GM18499 (cell line): ENCODE measurements at regions not wholly inside any gene's neighbourhood (a gene's known extent, or its start where the extent isn't known, plus 50 kb on each side); places are given as distances from the start of the nearest gene placed in this dataset.

Experiments
- ATAC-seq: cut with Tn5 transposase; IDR thresholded peaks from one replicate; pipeline ENCODE4 v1.9.1; 2021; ENCODE audit warnings: moderate number of reproducible peaks; ENCODE audit not compliant: insufficient read depth, unreplicated experiment

- no peak for ATAC-seq
Measured at GRCh38 chr1:59071876-59072582, 224.9 kb upstream of the FGGY start.

DNA sequence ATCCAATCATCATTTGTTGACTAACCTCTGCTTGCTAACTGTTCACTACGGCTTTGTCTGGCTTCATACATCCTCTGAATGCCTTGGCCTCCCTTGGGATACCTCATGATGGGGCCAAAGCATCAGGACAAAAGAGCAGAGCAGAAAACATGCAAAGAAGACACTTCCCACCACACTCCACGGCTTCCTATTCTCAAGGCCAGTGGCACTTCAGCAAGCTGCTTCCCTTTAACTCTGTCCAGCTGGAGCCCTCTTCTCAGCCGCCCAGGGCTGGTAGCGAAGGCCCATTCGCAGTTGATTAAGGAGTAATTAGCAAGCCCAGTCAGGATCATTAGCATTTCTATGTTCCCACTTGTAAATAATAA lies 224.3 kb upstream of the FGGY start:
- ATAC-seq, result no peak

- no peak for ATAC-seq
Measured at GRCh38 chr1:59074598-59074997, 222.3 kb upstream of the FGGY start.

DNA sequence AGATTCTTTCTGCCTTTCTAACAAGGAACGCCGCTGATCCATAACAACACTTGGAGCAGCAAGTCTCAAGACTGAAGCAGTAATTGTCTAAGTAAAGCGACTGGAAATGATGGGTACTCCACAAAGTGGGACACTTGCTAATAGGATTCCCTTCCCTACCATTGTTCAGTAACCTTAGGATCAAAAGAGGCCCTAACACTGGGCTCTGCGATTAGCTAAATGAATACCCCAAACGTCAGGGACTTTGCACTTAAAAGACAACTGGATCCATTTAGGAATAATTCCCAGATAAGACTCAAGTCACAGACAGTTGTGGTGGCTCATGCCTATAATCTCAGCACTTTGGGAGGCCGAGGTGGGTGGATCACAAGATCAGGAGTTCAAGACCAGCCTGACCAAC lies 221.9 kb upstream of the FGGY start:
- ATAC-seq, result no peak

DNA sequence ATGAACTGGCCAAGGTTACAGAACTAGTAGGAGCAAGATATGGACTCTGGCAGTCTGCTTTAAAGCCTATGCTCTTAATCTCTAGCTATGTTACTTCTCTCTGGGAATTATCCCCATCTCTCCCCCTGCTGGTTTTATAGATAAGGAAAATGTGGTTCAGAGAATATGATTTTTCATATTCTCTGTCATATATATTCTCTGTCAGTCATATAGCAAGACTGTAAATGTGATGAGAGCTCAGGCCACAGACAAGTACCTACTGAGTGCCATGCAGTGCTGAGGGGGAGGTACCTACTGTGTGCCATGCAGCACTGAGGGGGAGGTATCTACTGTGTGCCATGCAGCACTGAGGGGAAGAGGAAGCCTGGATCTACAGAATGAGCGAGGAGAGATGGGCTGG lies 220.3 kb upstream of the FGGY start:
- ATAC-seq, result no peak

DNA sequence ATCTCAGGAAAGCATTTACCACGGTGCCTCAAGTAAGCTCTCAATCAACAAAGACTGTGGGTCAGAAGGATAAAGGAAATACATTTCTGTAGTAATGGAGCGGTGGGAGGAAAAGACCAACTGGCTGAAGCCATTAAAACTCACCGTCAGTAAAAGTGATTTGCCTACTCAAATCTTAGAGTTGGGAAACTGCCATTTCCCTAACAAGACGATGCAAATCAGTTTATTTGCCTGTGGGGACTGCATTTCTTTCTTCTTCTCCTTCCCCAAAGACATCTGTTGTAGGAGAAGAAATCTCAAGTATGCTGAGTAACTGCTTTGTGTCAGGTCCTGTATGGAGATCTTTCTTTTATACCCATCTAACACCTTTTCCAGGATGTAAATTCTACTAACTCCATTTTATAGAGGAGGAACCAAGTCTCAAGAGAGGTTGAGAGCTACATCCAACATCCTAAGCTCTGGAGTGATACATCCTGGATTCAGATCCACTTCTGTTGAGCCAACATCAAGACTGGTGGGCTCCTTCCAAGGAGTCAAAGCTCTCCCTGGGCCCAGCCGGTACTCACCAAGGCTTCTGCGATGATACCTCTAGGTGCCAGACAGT lies 219.3 kb upstream of the FGGY start:
- no peak for ATAC-seq

DNA sequence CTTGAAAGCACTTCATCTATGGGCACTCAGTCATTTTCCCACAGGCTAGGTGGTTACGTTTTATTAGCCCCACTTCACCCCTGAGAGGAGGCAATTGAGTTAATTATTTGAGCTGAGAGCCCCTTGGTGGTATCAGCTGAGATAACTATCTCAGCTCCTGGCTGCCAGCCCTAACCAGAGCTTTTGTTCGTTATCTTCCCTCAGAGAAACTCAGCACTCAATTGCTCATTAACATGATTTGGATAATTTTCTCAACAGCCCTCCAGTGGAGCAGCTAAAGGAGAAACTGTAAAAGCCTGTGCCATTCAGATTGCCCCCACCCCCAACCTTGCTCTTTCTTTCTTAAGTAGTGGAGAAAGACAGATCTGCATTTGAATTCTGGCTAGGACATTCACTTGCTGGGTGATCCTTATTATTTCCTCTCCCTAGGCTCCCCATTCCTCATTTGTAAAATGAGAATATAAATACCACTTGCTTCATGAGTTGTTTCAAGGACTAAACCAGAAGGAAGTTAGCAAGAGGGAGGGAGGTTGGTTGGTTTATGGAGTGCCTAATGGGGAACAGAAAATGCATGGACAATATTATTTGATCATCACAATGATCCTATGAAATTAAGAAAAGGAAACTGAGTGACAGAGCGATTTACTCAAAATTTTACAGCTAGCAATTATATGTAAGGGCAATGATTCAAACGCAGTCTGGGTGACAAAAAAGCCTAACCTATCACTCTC lies 218.7 kb upstream of the FGGY start:
- ATAC-seq, result no peak

GRCh38 chr1:59078866-59079265 lies 218.0 kb upstream of the FGGY start:
- no peak for ATAC-seq

GRCh38 chr1:59079434-59080140 lies 217.3 kb upstream of the FGGY start:
- no peak for ATAC-seq

DNA sequence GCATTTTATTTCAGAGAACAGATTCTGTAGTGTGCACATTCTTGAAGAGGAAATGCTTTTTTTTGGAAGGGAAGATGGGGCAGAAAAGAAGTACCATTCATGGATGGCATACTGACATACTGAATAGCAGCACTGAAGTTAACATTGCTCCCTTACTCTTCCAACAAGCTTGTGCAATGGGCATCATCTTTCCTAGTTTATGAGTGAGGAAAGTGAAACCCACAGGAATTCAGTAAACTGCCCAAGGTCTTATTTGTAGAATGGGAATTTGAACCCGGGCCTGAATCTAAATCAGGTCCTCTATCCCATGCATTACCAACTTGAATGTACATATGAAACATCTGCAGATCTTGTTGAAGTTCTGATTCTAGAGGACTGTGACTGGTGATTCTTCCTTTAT lies 215.7 kb upstream of the FGGY start:
- ATAC-seq, result no peak

- no peak for ATAC-seq
Measured at GRCh38 chr1:59081795-59082194, 215.1 kb upstream of the FGGY start.

- no peak for ATAC-seq
Measured at GRCh38 chr1:59083946-59084865, 212.7 kb upstream of the FGGY start.

DNA sequence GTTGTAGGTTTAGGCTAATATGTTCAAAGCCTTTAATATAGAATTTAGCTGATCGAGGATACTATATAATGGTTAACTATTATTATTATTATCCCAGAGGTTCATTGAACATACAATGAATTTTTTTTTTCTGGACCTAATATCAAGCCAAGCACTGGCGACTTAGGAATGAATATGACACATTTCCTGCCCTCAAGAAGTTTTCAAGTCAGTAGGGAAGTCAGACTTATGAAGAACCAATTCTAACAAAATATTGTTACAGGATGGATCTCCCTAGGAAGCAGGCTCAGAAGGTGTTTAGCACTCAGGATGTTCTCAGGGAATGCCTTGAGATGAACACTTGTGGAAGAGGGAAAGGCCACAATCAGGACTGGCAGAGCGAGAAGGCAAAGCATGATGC lies 211.8 kb upstream of the FGGY start:
- no peak for ATAC-seq

DNA sequence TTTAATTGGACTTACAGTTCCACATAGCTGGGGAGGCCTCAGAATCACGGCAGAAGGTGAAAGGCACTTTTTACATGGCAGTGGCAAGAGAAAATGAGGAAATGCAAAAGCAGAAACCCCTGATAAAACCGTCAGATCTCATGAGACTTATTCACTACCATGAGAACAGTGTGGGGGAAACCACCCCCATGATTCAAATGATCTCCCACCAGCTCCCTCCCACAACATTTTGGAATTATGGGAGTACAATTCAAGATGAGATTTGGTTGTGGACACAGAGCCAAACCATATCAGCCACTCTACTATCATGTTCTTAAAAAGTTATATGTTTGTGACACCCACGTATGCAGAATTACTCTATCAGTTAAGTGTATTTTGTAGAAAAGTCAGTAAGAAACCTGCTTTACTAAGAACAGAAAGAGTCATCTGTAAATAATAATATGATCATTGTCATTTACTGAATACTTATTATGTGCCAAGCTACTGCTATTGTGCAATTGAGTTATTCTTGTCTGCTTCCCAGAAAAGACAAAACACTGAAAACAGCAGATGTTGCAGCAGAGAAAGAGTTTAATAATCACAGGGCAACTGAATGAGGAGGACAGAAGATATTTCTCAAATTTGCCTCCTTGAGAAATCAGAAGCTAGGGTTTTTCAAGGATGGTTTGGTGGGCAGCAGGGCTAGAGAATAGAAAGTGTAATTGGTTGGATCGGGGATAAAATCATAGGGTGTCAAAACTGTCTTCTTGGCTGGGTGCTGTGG lies 207.7 kb upstream of the FGGY start:
- no peak for ATAC-seq

- no peak for ATAC-seq
Measured at GRCh38 chr1:59089922-59090457, 206.9 kb upstream of the FGGY start.

- no peak for ATAC-seq
Measured at GRCh38 chr1:59092126-59092525, 204.8 kb upstream of the FGGY start.

DNA sequence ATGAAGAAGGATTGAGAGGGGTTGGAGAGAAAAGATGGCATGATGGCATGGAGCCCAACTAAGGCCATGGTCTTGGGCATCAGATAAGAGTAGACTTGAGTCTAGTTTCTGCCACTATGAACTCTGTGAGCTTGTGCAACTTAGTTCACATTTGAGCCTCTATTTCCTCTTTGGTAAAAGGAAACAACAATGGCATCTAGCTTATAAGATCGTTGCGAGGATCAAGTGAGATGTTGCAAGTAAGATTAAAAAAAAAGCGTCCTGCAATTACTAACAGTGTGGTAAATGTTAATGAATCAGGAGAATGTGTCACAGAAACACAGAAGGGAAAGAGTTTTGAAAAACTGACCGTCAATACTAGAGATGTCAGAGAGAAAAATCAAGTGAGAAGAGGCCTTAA lies 202.9 kb upstream of the FGGY start:
- ATAC-seq, result no peak

- no peak for ATAC-seq
Measured at GRCh38 chr1:59096501-59096900, 200.4 kb upstream of the FGGY start.

DNA sequence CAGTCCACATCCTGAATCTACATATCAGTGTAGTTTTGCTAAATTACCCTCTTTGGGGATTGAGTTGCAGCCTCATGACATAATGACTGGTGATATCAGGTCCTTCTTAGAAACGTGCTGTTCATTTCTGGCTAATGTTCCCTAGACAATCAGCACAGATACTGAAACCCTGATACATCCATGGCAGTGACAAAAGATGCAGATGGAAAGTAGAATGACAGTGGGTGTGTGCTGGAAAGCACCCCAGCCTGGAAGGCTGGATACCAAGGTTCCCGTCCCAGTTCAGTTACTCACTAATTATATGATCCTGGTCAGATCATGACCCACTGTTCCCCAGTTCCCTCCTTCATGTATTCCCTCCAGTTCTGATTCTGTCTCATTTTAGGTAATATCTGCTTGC lies 198.2 kb upstream of the FGGY start:
- no peak for ATAC-seq
